SK-N-SH treated with all-trans-retinoic acid at 6 μM for 48 hours (cell line): ENCODE measurements at regions not wholly inside any gene's neighbourhood (a gene's known extent, or its start where the extent isn't known, plus 50 kb on each side); places are given as distances from the start of the nearest gene placed in this dataset.

Source experiments
- ARNTL ChIP-seq: fragments of 450-650 bp; formaldehyde crosslinking; IDR thresholded peaks from 2 replicates; pipeline ENCODE4 v1.5.0; 2020; ENCODE audit warnings: low read depth, mild to moderate bottlenecking, moderate library complexity, borderline replicate concordance
- BACH2 ChIP-seq: fragments of 250-450 bp; sonication (Bioruptor Pico); IDR thresholded peaks from 2 replicates; pipeline ENCODE4 v1.9.0; 2021; ENCODE audit warnings: mild to moderate bottlenecking, borderline replicate concordance
- ISL1 ChIP-seq: fragments of 250-450 bp; sonication (Bioruptor Pico); IDR thresholded peaks from 2 replicates; pipeline ENCODE4 v2.1.2; 2022; ENCODE audit warnings: mild to moderate bottlenecking, moderate library complexity
- OSR1 ChIP-seq: fragments of 250-450 bp; sonication (Bioruptor Pico); IDR thresholded peaks from 2 replicates; pipeline ENCODE4 v1.8.0; 2022; ENCODE audit warnings: moderate library complexity, mild to moderate bottlenecking, inconsistent platforms
- RARB ChIP-seq: fragments of 250-450 bp; sonication (Bioruptor Pico); IDR thresholded peaks from 2 replicates; pipeline ENCODE4 v1.8.0; 2021; ENCODE audit warnings: mild to moderate bottlenecking, moderate library complexity
- TCF4 ChIP-seq: fragments of 250-450 bp; sonication (Bioruptor Pico); IDR thresholded peaks from 2 replicates; pipeline ENCODE4 v1.8.0; 2021; ENCODE audit warnings: mild to moderate bottlenecking, moderate library complexity, borderline replicate concordance
- TOX ChIP-seq: fragments of 250-450 bp; sonication (Bioruptor Pico); IDR thresholded peaks from 2 replicates; pipeline ENCODE4 v1.8.0; 2021; ENCODE audit warnings: mild to moderate bottlenecking, moderate library complexity, borderline replicate concordance
- ZFP3 ChIP-seq: fragments of 250-450 bp; sonication (Bioruptor Pico); IDR thresholded peaks from 2 replicates; pipeline ENCODE4 v1.5.0; 2020; ENCODE audit warnings: mild to moderate bottlenecking, moderate library complexity
- ZNF565 ChIP-seq: fragments of 450-650 bp; formaldehyde crosslinking; conservative IDR thresholded peaks from 2 replicates; pipeline ENCODE4 v1.5.0; 2020; ENCODE audit warnings: low read depth, mild to moderate bottlenecking, moderate library complexity
- TF ChIP-seq, protein P1 (sequence below): fragments of 250-450 bp; sonication (Bioruptor Pico); IDR thresholded peaks from 2 replicates; pipeline ENCODE4 v1.5.1; 2020; ENCODE audit warnings: low read depth, mild to moderate bottlenecking, moderate library complexity
- TF ChIP-seq, protein P2 (sequence below): fragments of 250-450 bp; sonication (Bioruptor Pico); IDR thresholded peaks from 2 replicates; pipeline ENCODE4 v1.8.0; 2020; ENCODE audit warnings: mild to moderate bottlenecking, moderate library complexity, borderline replicate concordance
- TF ChIP-seq, protein P3 (sequence below): fragments of 250-450 bp; sonication (Bioruptor Pico); IDR thresholded peaks from 2 replicates; pipeline ENCODE4 v1.5.0; 2020; ENCODE audit warnings: mild to moderate bottlenecking, moderate library complexity

DNA sequence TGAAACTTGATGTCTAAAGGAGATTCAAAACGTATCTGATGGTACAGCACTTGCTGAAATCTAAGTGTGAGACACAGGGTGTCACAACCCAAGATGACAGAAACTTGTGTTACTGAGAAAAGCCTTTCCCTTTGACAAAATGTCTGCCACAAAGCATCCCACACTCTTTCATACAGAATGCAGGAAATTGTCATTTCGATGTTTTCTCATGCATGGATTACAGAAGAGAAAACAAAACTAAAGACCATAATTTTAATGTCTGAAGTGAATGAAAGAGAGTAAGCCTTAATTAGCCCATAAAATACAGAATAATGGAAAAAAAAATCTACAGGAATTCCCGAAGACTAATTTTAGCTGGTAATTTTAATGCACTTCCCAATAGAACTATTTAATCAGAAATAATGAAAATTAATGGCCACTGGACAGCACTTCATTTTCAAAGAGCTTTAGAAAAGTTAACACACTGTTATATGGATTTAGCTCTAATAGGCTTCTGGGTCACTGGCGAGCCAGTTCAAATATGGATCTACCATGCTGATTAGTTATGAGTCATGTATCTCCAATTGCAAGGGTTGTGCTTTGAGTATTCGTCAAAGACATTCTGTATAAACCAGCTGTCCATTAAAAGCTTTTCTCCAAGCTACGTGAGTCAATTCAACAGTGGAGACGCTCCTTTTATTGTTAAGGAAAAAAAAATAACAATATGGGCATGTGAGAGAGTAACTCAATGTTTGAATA is 656.7 kb downstream of the SLC16A7 start:
- TF ChIP-seq TOX (no peak), ZNF565 (CRISPR knock-in tag) (no peak), RARB (CRISPR knock-in tag) (no peak), ZFP3 (no peak), TCF4 (CRISPR knock-in tag) (no peak), ARNTL (CRISPR knock-in tag) (no peak), OSR1 (CRISPR knock-in tag) (no peak), BACH2 (CRISPR knock-in tag) (no peak), ISL1 (CRISPR knock-in tag) (no peak)
- TF ChIP-seq, protein P1, sequence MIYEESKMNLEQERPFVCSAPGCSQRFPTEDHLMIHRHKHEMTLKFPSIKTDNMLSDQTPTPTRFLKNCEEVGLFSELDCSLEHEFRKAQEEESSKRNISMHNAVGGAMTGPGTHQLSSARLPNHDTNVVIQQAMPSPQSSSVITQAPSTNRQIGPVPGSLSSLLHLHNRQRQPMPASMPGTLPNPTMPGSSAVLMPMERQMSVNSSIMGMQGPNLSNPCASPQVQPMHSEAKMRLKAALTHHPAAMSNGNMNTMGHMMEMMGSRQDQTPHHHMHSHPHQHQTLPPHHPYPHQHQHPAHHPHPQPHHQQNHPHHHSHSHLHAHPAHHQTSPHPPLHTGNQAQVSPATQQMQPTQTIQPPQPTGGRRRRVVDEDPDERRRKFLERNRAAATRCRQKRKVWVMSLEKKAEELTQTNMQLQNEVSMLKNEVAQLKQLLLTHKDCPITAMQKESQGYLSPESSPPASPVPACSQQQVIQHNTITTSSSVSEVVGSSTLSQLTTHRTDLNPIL (CRISPR knock-in tag) = no peak
- TF ChIP-seq, protein P2, sequence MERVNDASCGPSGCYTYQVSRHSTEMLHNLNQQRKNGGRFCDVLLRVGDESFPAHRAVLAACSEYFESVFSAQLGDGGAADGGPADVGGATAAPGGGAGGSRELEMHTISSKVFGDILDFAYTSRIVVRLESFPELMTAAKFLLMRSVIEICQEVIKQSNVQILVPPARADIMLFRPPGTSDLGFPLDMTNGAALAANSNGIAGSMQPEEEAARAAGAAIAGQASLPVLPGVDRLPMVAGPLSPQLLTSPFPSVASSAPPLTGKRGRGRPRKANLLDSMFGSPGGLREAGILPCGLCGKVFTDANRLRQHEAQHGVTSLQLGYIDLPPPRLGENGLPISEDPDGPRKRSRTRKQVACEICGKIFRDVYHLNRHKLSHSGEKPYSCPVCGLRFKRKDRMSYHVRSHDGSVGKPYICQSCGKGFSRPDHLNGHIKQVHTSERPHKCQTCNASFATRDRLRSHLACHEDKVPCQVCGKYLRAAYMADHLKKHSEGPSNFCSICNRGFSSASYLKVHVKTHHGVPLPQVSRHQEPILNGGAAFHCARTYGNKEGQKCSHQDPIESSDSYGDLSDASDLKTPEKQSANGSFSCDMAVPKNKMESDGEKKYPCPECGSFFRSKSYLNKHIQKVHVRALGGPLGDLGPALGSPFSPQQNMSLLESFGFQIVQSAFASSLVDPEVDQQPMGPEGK (CRISPR knock-in tag) = no peak
- TF ChIP-seq, protein P3, sequence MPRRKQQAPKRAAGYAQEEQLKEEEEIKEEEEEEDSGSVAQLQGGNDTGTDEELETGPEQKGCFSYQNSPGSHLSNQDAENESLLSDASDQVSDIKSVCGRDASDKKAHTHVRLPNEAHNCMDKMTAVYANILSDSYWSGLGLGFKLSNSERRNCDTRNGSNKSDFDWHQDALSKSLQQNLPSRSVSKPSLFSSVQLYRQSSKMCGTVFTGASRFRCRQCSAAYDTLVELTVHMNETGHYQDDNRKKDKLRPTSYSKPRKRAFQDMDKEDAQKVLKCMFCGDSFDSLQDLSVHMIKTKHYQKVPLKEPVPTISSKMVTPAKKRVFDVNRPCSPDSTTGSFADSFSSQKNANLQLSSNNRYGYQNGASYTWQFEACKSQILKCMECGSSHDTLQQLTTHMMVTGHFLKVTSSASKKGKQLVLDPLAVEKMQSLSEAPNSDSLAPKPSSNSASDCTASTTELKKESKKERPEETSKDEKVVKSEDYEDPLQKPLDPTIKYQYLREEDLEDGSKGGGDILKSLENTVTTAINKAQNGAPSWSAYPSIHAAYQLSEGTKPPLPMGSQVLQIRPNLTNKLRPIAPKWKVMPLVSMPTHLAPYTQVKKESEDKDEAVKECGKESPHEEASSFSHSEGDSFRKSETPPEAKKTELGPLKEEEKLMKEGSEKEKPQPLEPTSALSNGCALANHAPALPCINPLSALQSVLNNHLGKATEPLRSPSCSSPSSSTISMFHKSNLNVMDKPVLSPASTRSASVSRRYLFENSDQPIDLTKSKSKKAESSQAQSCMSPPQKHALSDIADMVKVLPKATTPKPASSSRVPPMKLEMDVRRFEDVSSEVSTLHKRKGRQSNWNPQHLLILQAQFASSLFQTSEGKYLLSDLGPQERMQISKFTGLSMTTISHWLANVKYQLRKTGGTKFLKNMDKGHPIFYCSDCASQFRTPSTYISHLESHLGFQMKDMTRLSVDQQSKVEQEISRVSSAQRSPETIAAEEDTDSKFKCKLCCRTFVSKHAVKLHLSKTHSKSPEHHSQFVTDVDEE = no peak
